Ovary (tissue), 7 donors: ENCODE measurements at regions not wholly inside any gene's neighbourhood (a gene's known extent, or its start where the extent isn't known, plus 50 kb on each side); places are given as distances from the start of the nearest gene placed in this dataset.

Experiments used
- DNase-seq, 5 donors: peaks; one replicate each; pipeline ENCODE4 v3.0.0-alpha.2; 2019 to 2020
- H3K27ac ChIP-seq, 2 donors: fragments of 200-600 bp; one replicate each; pipeline versions ENCODE4 v1.5.1 to v1.8.0; 2019 to 2022
- H3K27me3 ChIP-seq: fragments of 200-600 bp; one replicate; pipeline ENCODE4 v1.8.0; 2022
- H3K36me3 ChIP-seq: fragments of 200-600 bp; sonication (generic); one replicate; pipeline ENCODE4 v1.5.1; 2019
- H3K4me1 ChIP-seq: one replicate; pipeline ENCODE4 v1.8.1; 2013; ENCODE audit warnings: mild to moderate bottlenecking, moderate library complexity; ENCODE audit not compliant: insufficient read depth
- H3K4me3 ChIP-seq: fragments of 200-600 bp; sonication (generic); one replicate; pipeline ENCODE4 v1.5.1; 2017
- H3K9me3 ChIP-seq, 2 donors: fragments of 200-600 bp in 1 of 2; sonication (generic) in 1 of 2; one replicate each; pipeline versions ENCODE4 v1.5.1 to v1.8.1; 2013 to 2019; ENCODE audit warnings: mild to moderate bottlenecking in 1 of 2, moderate library complexity in 1 of 2
- CTCF ChIP-seq, 3 donors: fragments of 450-650 bp in 2 of 3; fragments of 200-600 bp in 1 of 3; IDR thresholded peaks; one replicate each; pipeline versions ENCODE4 v1.5.1 to v1.8.0; 2016 to 2022; ENCODE audit warnings: antibody characterized with exemption in 3 of 3, mild to moderate bottlenecking in 1 of 3
- EP300 ChIP-seq: sonication (generic); formaldehyde crosslinking; IDR thresholded peaks from one replicate; pipeline ENCODE4 v1.6.1; 2017; ENCODE audit warnings: antibody characterized with exemption
- POLR2A ChIP-seq: fragments of 450-650 bp; IDR thresholded peaks from one replicate; pipeline ENCODE4 v1.6.1; 2017; ENCODE audit warnings: antibody characterized with exemption, mild to moderate bottlenecking, moderate library complexity
- WGBS, 3 donors: extraction: QIAGEN DNeasy Blood & Tissue Kit in 1 of 3; methylation state at CpG; one replicate each; pipeline versions ENCODE4 v1.1.5 to v1.1.7; 2013 to 2017; 5-methylcytosine and 5-hydroxymethylcytosine counted together
- intact Hi-C, 4 donors: fragments of 100-400 bp; cut with DNase I; formaldehyde crosslinking; loops; one replicate each; pipeline versions ENCODE4 v1.11.0 to v1.15.1; 2022 to 2023
- donor health status: DM: no; HTN: no; CAD: no; lungs with moderate emphysema.
- donor health status: DM: no; HTN: no; CAD: no.
- donor health status: Bipolar disorder and iron deficiency.
- donor health status: DM: no; HTN: no; CAD: no.
- donor health status: DM: yes; HTN: yes; CAD: no.

GRCh38 chr12:13805041-13805440, 176.4 kb downstream of the GRIN2B start:
- Histone ChIP-seq H3K4me3 (no peak overlapping the region), H3K36me3 (no peaks in the 10 kb centered on the region), H3K4me1 (no peaks in the 10 kb centered on the region), H3K27ac (no peak overlapping the region), H3K27me3 (no peaks in the 10 kb centered on the region), H3K9me3 (no peaks in the 10 kb centered on the region)
- intact Hi-C loops: no loop called here
- DNase-seq: no peak
- TF ChIP-seq CTCF (IDR thresholded peaks at IDR 0.05) (no peak), EP300 (no peak), POLR2A (no peak)
- WGBS, 3 donors: 48 to 59% (median 52%) methylated on average over 3 of the region's 3 CpGs

GRCh38 chr12:13801543-13801942, 179.9 kb downstream of the GRIN2B start:
- intact Hi-C loops: no loop called here
- no peak for DNase-seq
- H3K4me1 ChIP-seq: no peaks in the 10 kb centered on the region
- no peaks in the 10 kb centered on the region for H3K36me3 ChIP-seq
- no peaks in the 10 kb centered on the region for H3K27me3 ChIP-seq
- H3K4me3 ChIP-seq: no peak overlapping the region
- 59 to 87% (median 75%) methylated on average over 3 of the region's 3 CpGs for WGBS, 3 donors
- no peak for TF ChIP-seq EP300
- TF ChIP-seq POLR2A: no peak
- no peak for TF ChIP-seq CTCF (IDR thresholded peaks at IDR 0.05)
- no peaks in the 10 kb centered on the region for H3K9me3 ChIP-seq
- H3K27ac ChIP-seq: no peak overlapping the region

- no peaks in the 10 kb centered on the region for H3K27me3 ChIP-seq
- H3K36me3 ChIP-seq: no peaks in the 10 kb centered on the region
- intact Hi-C loops: no loop called here
- H3K9me3 ChIP-seq: no peaks in the 10 kb centered on the region
- H3K27ac ChIP-seq: no peak overlapping the region
- WGBS, 3 donors: 43 to 57% (median 49%) methylated on average over 3 of the region's 3 CpGs
- TF ChIP-seq CTCF (IDR thresholded peaks at IDR 0.05) (no peak), EP300 (no peak), POLR2A (no peak)
- no peaks in the 10 kb centered on the region for H3K4me1 ChIP-seq
- DNase-seq: no peak
- H3K4me3 ChIP-seq: no peak overlapping the region
Measured at GRCh38 chr12:13799574-13799973, 181.8 kb downstream of the GRIN2B start.

DNA sequence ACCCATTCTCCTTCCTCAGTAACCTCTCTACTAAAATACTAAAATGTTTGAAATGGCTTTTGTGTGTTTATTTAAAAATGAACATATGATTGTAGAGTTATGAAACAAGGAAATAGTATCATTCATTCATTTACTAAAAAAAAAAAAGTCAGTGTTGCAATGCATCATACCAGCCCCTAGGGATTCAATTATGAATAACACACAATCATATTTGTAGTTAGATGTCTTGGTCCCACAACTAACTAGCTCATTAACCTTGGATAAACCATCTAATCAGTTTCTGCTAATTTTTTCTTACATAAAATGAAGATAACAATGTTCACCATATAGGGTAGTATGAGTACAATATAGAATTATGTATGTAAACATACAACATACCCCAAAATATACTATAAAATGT, 183.2 kb downstream of the GRIN2B start:
- Histone ChIP-seq H3K36me3 (no peaks in the 10 kb centered on the region), H3K4me3 (no peak overlapping the region), H3K9me3 (no peaks in the 10 kb centered on the region), H3K27me3 (no peaks in the 10 kb centered on the region), H3K27ac (no peak overlapping the region), H3K4me1 (no peaks in the 10 kb centered on the region)
- intact Hi-C loops: no loop called here
- DNase-seq: no peak
- TF ChIP-seq POLR2A (no peak), EP300 (no peak), CTCF (IDR thresholded peaks at IDR 0.05) (no peak)

GRCh38 chr12:13794706-13795105, 186.7 kb downstream of the GRIN2B start:
- H3K27ac ChIP-seq: no peak overlapping the region
- intact Hi-C loops: loop anchor here in 1 of 4 donors (5.0 kb wide), 1 partner anchor 1163 kb away; no protein-coding TSS in a partner anchor
- H3K9me3 ChIP-seq: no peaks in the 10 kb centered on the region
- 87 to 89% (median 87%) methylated on average over 2 of the region's 2 CpGs for WGBS, 3 donors
- no peak for DNase-seq
- no peaks in the 10 kb centered on the region for H3K27me3 ChIP-seq
- TF ChIP-seq POLR2A (no peak), EP300 (no peak), CTCF (IDR thresholded peaks at IDR 0.05) (no peak)
- H3K36me3 ChIP-seq: no peaks in the 10 kb centered on the region
- no peak overlapping the region for H3K4me3 ChIP-seq
- no peaks in the 10 kb centered on the region for H3K4me1 ChIP-seq
